ENCODE measurements at regions not wholly inside any gene's neighbourhood (a gene's known extent, or its start where the extent isn't known, plus 50 kb on each side); places are given as distances from the start of the nearest gene placed in this dataset.

- H3K36me3 ChIP-seq (ENCODE audit: control insufficient read depth, insufficient read depth, low read length), result no peaks in the 10 kb centered on the region
- DNase-seq, result no peak
- no peaks in the 10 kb centered on the region for H3K27me3 ChIP-seq (ENCODE audit: control insufficient read depth, insufficient read depth, low read length)
- no peak overlapping the region for H3K4me3 ChIP-seq (ENCODE audit: low read length)
- peaks cover 4% of the 10 kb centered on the region for H3K4me1 ChIP-seq (ENCODE audit: control insufficient read depth, insufficient read depth, low read length)
- no peaks in the 10 kb centered on the region for H3K9me3 ChIP-seq (replicated peaks; ENCODE audit: control insufficient read depth, low read depth, low read length)
- peak overlapping the region; percentile 26 for H3K27ac ChIP-seq (ENCODE audit: low read length)
Measured at GRCh38 chr5:145076040-145076439, 759.1 kb downstream of the PRELID2 start.

- H3K9me3 ChIP-seq (replicated peaks; ENCODE audit: control insufficient read depth, low read depth, low read length), result no peaks in the 10 kb centered on the region
- peak; percentile 69 for DNase-seq
- H3K27ac ChIP-seq (ENCODE audit: low read length), result no peak overlapping the region
- H3K4me1 ChIP-seq (ENCODE audit: control insufficient read depth, insufficient read depth, low read length), result peaks cover 4% of the 10 kb centered on the region
- no peaks in the 10 kb centered on the region for H3K27me3 ChIP-seq (ENCODE audit: control insufficient read depth, insufficient read depth, low read length)
- no peaks in the 10 kb centered on the region for H3K36me3 ChIP-seq (ENCODE audit: control insufficient read depth, insufficient read depth, low read length)
- H3K4me3 ChIP-seq (ENCODE audit: low read length), result no peak overlapping the region
- WGBS (ENCODE audit: insufficient coverage), result no CpG with 5 or more reads among the region's 1 CpG
Measured at GRCh38 chr5:145072889-145073288, 762.3 kb downstream of the PRELID2 start.

- Histone ChIP-seq H3K27ac (ENCODE audit: low read length) (no peak overlapping the region), H3K27me3 (ENCODE audit: control insufficient read depth, insufficient read depth, low read length) (no peaks in the 10 kb centered on the region), H3K4me3 (ENCODE audit: low read length) (no peak overlapping the region), H3K9me3 (replicated peaks; ENCODE audit: control insufficient read depth, low read depth, low read length) (no peaks in the 10 kb centered on the region), H3K4me1 (ENCODE audit: control insufficient read depth, insufficient read depth, low read length) (no peaks in the 10 kb centered on the region), H3K36me3 (ENCODE audit: control insufficient read depth, insufficient read depth, low read length) (no peaks in the 10 kb centered on the region)
- whole genome bisulfite sequencing (ENCODE audit: insufficient coverage), result no CpG with 5 or more reads among the region's 3 CpGs
- peak; percentile 43 for DNase-seq
Measured at GRCh38 chr5:145068721-145069120, 766.4 kb downstream of the PRELID2 start.

GRCh38 chr5:145062280-145063062 is 772.7 kb downstream of the PRELID2 start:
- peak; percentile 1 for DNase-seq
- Histone ChIP-seq H3K27ac (ENCODE audit: low read length) (no peak overlapping the region), H3K4me3 (ENCODE audit: low read length) (no peak overlapping the region), H3K36me3 (ENCODE audit: control insufficient read depth, insufficient read depth, low read length) (no peaks in the 10 kb centered on the region), H3K9me3 (replicated peaks; ENCODE audit: control insufficient read depth, low read depth, low read length) (no peaks in the 10 kb centered on the region), H3K4me1 (ENCODE audit: control insufficient read depth, insufficient read depth, low read length) (no peaks in the 10 kb centered on the region), H3K27me3 (ENCODE audit: control insufficient read depth, insufficient read depth, low read length) (no peaks in the 10 kb centered on the region)
- no CpG with 5 or more reads among the region's 6 CpGs for WGBS (ENCODE audit: insufficient coverage)

- Histone ChIP-seq H3K27ac (ENCODE audit: low read length) (no peak overlapping the region), H3K36me3 (ENCODE audit: control insufficient read depth, insufficient read depth, low read length) (no peaks in the 10 kb centered on the region), H3K4me1 (ENCODE audit: control insufficient read depth, insufficient read depth, low read length) (no peaks in the 10 kb centered on the region), H3K27me3 (ENCODE audit: control insufficient read depth, insufficient read depth, low read length) (no peaks in the 10 kb centered on the region), H3K9me3 (replicated peaks; ENCODE audit: control insufficient read depth, low read depth, low read length) (no peaks in the 10 kb centered on the region), H3K4me3 (ENCODE audit: low read length) (no peak overlapping the region)
- WGBS (ENCODE audit: insufficient coverage), result 100% methylated on average over 1 of the region's 5 CpGs
- DNase-seq, result no peak
Measured at GRCh38 chr5:145056800-145057199, 778.3 kb downstream of the PRELID2 start.

GRCh38 chr5:145050181-145050580 is 785.0 kb downstream of the PRELID2 start:
- no peak for DNase-seq
- H3K4me3 ChIP-seq (ENCODE audit: low read length), result no peak overlapping the region
- whole genome bisulfite sequencing (ENCODE audit: insufficient coverage), result no CpG with 5 or more reads among the region's 1 CpG
- no peak overlapping the region for H3K27ac ChIP-seq (ENCODE audit: low read length)
- no peaks in the 10 kb centered on the region for H3K36me3 ChIP-seq (ENCODE audit: control insufficient read depth, insufficient read depth, low read length)
- H3K9me3 ChIP-seq (replicated peaks; ENCODE audit: control insufficient read depth, low read depth, low read length), result no peaks in the 10 kb centered on the region
- no peaks in the 10 kb centered on the region for H3K27me3 ChIP-seq (ENCODE audit: control insufficient read depth, insufficient read depth, low read length)
- no peaks in the 10 kb centered on the region for H3K4me1 ChIP-seq (ENCODE audit: control insufficient read depth, insufficient read depth, low read length)

- no CpG with 5 or more reads among the region's 1 CpG for WGBS (ENCODE audit: insufficient coverage)
- H3K27me3 ChIP-seq (ENCODE audit: control insufficient read depth, insufficient read depth, low read length), result no peaks in the 10 kb centered on the region
- H3K9me3 ChIP-seq (replicated peaks; ENCODE audit: control insufficient read depth, low read depth, low read length), result no peaks in the 10 kb centered on the region
- DNase-seq, result no peak
- no peaks in the 10 kb centered on the region for H3K4me1 ChIP-seq (ENCODE audit: control insufficient read depth, insufficient read depth, low read length)
- no peak overlapping the region for H3K27ac ChIP-seq (ENCODE audit: low read length)
- H3K4me3 ChIP-seq (ENCODE audit: low read length), result no peak overlapping the region
- H3K36me3 ChIP-seq (ENCODE audit: control insufficient read depth, insufficient read depth, low read length), result no peaks in the 10 kb centered on the region
Measured at GRCh38 chr5:145044970-145045369, 790.2 kb downstream of the PRELID2 start.

- no peaks in the 10 kb centered on the region for H3K36me3 ChIP-seq (ENCODE audit: control insufficient read depth, insufficient read depth, low read length)
- H3K27me3 ChIP-seq (ENCODE audit: control insufficient read depth, insufficient read depth, low read length), result no peaks in the 10 kb centered on the region
- H3K4me1 ChIP-seq (ENCODE audit: control insufficient read depth, insufficient read depth, low read length), result no peaks in the 10 kb centered on the region
- H3K9me3 ChIP-seq (replicated peaks; ENCODE audit: control insufficient read depth, low read depth, low read length), result no peaks in the 10 kb centered on the region
- DNase-seq, result no peak
- no peak overlapping the region for H3K4me3 ChIP-seq (ENCODE audit: low read length)
- no CpG with 5 or more reads among the region's 1 CpG for WGBS (ENCODE audit: insufficient coverage)
- H3K27ac ChIP-seq (ENCODE audit: low read length), result no peak overlapping the region
Measured at GRCh38 chr5:145028626-145029025, 806.5 kb downstream of the PRELID2 start.

- no peaks in the 10 kb centered on the region for H3K36me3 ChIP-seq (ENCODE audit: control insufficient read depth, insufficient read depth, low read length)
- no peaks in the 10 kb centered on the region for H3K4me1 ChIP-seq (ENCODE audit: control insufficient read depth, insufficient read depth, low read length)
- no peak for DNase-seq
- no peak overlapping the region for H3K27ac ChIP-seq (ENCODE audit: low read length)
- H3K27me3 ChIP-seq (ENCODE audit: control insufficient read depth, insufficient read depth, low read length), result no peaks in the 10 kb centered on the region
- no peak overlapping the region for H3K4me3 ChIP-seq (ENCODE audit: low read length)
- no peaks in the 10 kb centered on the region for H3K9me3 ChIP-seq (replicated peaks; ENCODE audit: control insufficient read depth, low read depth, low read length)
Measured at GRCh38 chr5:145027286-145027685, 807.9 kb downstream of the PRELID2 start.

GRCh38 chr5:145025775-145026174 is 809.4 kb downstream of the PRELID2 start:
- no peaks in the 10 kb centered on the region for H3K4me1 ChIP-seq (ENCODE audit: control insufficient read depth, insufficient read depth, low read length)

GRCh38 chr5:145015146-145015545 is 820.0 kb downstream of the PRELID2 start:
- H3K27me3 ChIP-seq (ENCODE audit: control insufficient read depth, insufficient read depth, low read length), result no peaks in the 10 kb centered on the region
- no peaks in the 10 kb centered on the region for H3K4me1 ChIP-seq (ENCODE audit: control insufficient read depth, insufficient read depth, low read length)
- no peak overlapping the region for H3K27ac ChIP-seq (ENCODE audit: low read length)
- H3K9me3 ChIP-seq (replicated peaks; ENCODE audit: control insufficient read depth, low read depth, low read length), result no peaks in the 10 kb centered on the region
- no peak for DNase-seq
- H3K4me3 ChIP-seq (ENCODE audit: low read length), result no peak overlapping the region
- no peaks in the 10 kb centered on the region for H3K36me3 ChIP-seq (ENCODE audit: control insufficient read depth, insufficient read depth, low read length)
- 83% methylated on average over 1 of the region's 1 CpG for WGBS (ENCODE audit: insufficient coverage)

More at GRCh38 chr5:145025775-145026174, 809.4 kb downstream of the PRELID2 start:
- no peak for DNase-seq
- H3K27me3 ChIP-seq (ENCODE audit: control insufficient read depth, insufficient read depth, low read length), result no peaks in the 10 kb centered on the region
- no CpG with 5 or more reads among the region's 3 CpGs for WGBS (ENCODE audit: insufficient coverage)
- no peaks in the 10 kb centered on the region for H3K9me3 ChIP-seq (replicated peaks; ENCODE audit: control insufficient read depth, low read depth, low read length)
- no peak overlapping the region for H3K4me3 ChIP-seq (ENCODE audit: low read length)
- no peak overlapping the region for H3K27ac ChIP-seq (ENCODE audit: low read length)
- H3K36me3 ChIP-seq (ENCODE audit: control insufficient read depth, insufficient read depth, low read length), result no peaks in the 10 kb centered on the region
